ENCODE measurements at regions not wholly inside any gene's neighbourhood (a gene's known extent, or its start where the extent isn't known, plus 50 kb on each side); places are given as distances from the start of the nearest gene placed in this dataset.

DNA sequence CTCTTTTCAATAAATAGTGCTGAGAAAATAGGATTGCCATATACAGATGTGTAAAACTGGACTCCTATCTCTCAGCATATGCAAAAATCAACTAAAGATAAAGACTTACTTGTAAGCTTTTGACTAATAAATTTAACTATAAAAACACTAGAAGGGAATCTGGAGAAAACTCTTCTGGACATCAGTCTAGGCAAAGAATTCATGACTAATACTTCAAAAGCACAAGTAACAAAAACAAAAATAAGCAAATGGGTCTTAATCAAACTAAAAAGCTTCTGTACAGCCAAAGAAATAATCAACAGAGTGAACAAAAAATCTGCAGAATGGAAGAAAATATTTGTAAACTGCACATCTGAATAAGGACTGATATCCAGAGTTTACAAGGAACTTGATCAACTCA lies 1122.2 kb downstream of the TBL1XR1 start (continued):
- TF ChIP-seq TSC22D2 (CRISPR knock-in tag; IDR thresholded peaks at IDR 0.05; ENCODE audit: borderline replicate concordance) = no peak
- TF ChIP-seq ZNF563 (CRISPR knock-in tag; IDR thresholded peaks at IDR 0.05) = no peak
- no peak for TF ChIP-seq GFI1 (CRISPR knock-in tag; IDR thresholded peaks at IDR 0.05; ENCODE audit: borderline replicate concordance)
- no peak for TF ChIP-seq PRMT3 (CRISPR knock-in tag; IDR thresholded peaks at IDR 0.05; ENCODE audit: borderline replicate concordance, low read depth)
- no peak for TF ChIP-seq CCDC6 (CRISPR knock-in tag; IDR thresholded peaks at IDR 0.05)

- Histone ChIP-seq H3K9me3 (ENCODE audit: low read length) (peaks cover 66% of the 10 kb centered on the region), H3K79me2 (ENCODE audit: insufficient read depth, low read length) (no peaks in the 10 kb centered on the region), H3K9ac (ENCODE audit: insufficient read depth, low read depth, low read length) (no peak overlapping the region), H4K20me1 (ENCODE audit: insufficient read depth, low read length) (no peaks in the 10 kb centered on the region), H3K27me3 (ENCODE audit: control insufficient read depth in 1 of 2, insufficient read depth in 2 of 2, low read length in 2 of 2) (no peaks in the 10 kb centered on the region), H3K27ac (ENCODE audit: extremely low read length, insufficient read depth, low read length) (no peak overlapping the region), H2AFZ (ENCODE audit: low read length) (no peak overlapping the region), H3K4me1 (ENCODE audit: insufficient read depth, low read length) (no peaks in the 10 kb centered on the region), H3K4me2 (ENCODE audit: low read depth, low read length) (no peak overlapping the region), H3K36me3 (replicated peaks in 1 of 2; ENCODE audit: control insufficient read depth in 1 of 2, insufficient read depth in 2 of 2, low read length in 2 of 2) (no peaks in the 10 kb centered on the region), H3K4me3 (replicated peaks in 1 of 3; ENCODE audit: insufficient read depth in 1 of 3, low read depth in 2 of 3, low read length in 3 of 3) (no peak overlapping the region)
- POLR2A ChIA-PET = no interaction called here
- CTCF ChIA-PET (ENCODE audit: low intra/inter-chr PET ratio, low total read pairs) = no interaction called here
- FAIRE-seq = no peak
- WGBS (ENCODE audit: low lambda C conversion rate) = 38% methylated on average over 2 of the region's 2 CpGs
- BruUV-seq (replicated peaks) = no TSS peak
- no peak for ATAC-seq
- intact Hi-C loops (cut with micrococcal nuclease; ENCODE audit: unreplicated experiment) (no loop called here), in situ Hi-C loops (cut with HindIII; ENCODE audit: extremely low pct_ligation_motif_present, low pct_unique_long_range_greater_than_20kb) (no loop called here)
- TF ChIP-seq REPIN1 (CRISPR knock-in tag; IDR thresholded peaks at IDR 0.05; ENCODE audit: borderline replicate concordance, low read depth) (no peak), ZFP82 (CRISPR knock-in tag; IDR thresholded peaks at IDR 0.05; ENCODE audit: borderline replicate concordance) (no peak), TARDBP (CRISPR knock-in tag; IDR thresholded peaks at IDR 0.05) (no peak), ERF (CRISPR knock-in tag; IDR thresholded peaks at IDR 0.05) (no peak), SUZ12 (IDR thresholded peaks at IDR 0.05; ENCODE audit: low read depth, low read length) (no peak), TBX2 (CRISPR knock-in tag; IDR thresholded peaks at IDR 0.05; ENCODE audit: borderline replicate concordance) (no peak), ZNF546 (CRISPR knock-in tag; conservative IDR thresholded peaks at IDR 0.05) (no peak), SATB2 (CRISPR knock-in tag; IDR thresholded peaks at IDR 0.05) (no peak), ZFAT (CRISPR knock-in tag; conservative IDR thresholded peaks at IDR 0.05) (no peak), ZNF350 (CRISPR knock-in tag; IDR thresholded peaks at IDR 0.05; ENCODE audit: borderline replicate concordance, low read depth) (no peak), MXI1 (IDR thresholded peaks at IDR 0.05; ENCODE audit: borderline replicate concordance, low read depth, low read length) (no peak)
- TF ChIP-seq, protein P1, sequence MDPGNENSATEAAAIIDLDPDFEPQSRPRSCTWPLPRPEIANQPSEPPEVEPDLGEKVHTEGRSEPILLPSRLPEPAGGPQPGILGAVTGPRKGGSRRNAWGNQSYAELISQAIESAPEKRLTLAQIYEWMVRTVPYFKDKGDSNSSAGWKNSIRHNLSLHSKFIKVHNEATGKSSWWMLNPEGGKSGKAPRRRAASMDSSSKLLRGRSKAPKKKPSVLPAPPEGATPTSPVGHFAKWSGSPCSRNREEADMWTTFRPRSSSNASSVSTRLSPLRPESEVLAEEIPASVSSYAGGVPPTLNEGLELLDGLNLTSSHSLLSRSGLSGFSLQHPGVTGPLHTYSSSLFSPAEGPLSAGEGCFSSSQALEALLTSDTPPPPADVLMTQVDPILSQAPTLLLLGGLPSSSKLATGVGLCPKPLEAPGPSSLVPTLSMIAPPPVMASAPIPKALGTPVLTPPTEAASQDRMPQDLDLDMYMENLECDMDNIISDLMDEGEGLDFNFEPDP (CRISPR knock-in tag; conservative IDR thresholded peaks at IDR 0.05) = no peak
- no peak for DNase-seq (ENCODE audit: low spot score)
Measured at GRCh38 chr3:176074096-176074495, 1123.2 kb downstream of the TBL1XR1 start.
